ENCODE measurements at regions not wholly inside any gene's neighbourhood (a gene's known extent, or its start where the extent isn't known, plus 50 kb on each side); places are given as distances from the start of the nearest gene placed in this dataset.

GRCh38 chr13:106963151-106963550 lies 395.2 kb upstream of the ARGLU1 start:
- no peak for TF ChIP-seq CTCF (IDR thresholded peaks at IDR 0.05; ENCODE audit: poor library complexity)
- TF ChIP-seq EZH2 (IDR thresholded peaks at IDR 0.05; ENCODE audit: borderline replicate concordance) = no peak

All from hepatocyte (in vitro differentiated cells).